H9 (cell line): ENCODE measurements at regions not wholly inside any gene's neighbourhood (a gene's known extent, or its start where the extent isn't known, plus 50 kb on each side); places are given as distances from the start of the nearest gene placed in this dataset.

Experiments
- DNase-seq: peaks from one replicate; pipeline ENCODE4 v3.0.0-alpha.2; 2017
- H2AFZ ChIP-seq: one replicate; pipeline ENCODE4 v1.6.1; 2013; ENCODE audit warnings: mild to moderate bottlenecking, low read length, control low read depth, moderate library complexity
- H2AK5ac ChIP-seq: 2 replicates; pipeline ENCODE4 v1.6.1; 2013; ENCODE audit warnings: low read length, control low read depth, mixed read lengths; ENCODE audit not compliant: insufficient read length
- H2BK120ac ChIP-seq: one replicate; pipeline ENCODE4 v1.6.1; 2013; ENCODE audit warnings: low read depth, mild to moderate bottlenecking, low read length, control low read depth, inconsistent platforms; ENCODE audit not compliant: poor library complexity, severe bottlenecking
- H2BK12ac ChIP-seq: 2 replicates; pipeline ENCODE4 v1.6.1; 2013; ENCODE audit warnings: low read length, control low read depth, mixed read lengths, low read depth; ENCODE audit not compliant: insufficient read length
- H2BK15ac ChIP-seq: 2 replicates; pipeline ENCODE4 v1.6.1; 2013; ENCODE audit warnings: low read depth, low read length, control low read depth
- H2BK20ac ChIP-seq: one replicate; pipeline ENCODE4 v1.6.1; 2013; ENCODE audit warnings: low read depth, mild to moderate bottlenecking, low read length, control low read depth, inconsistent platforms; ENCODE audit not compliant: poor library complexity, severe bottlenecking
- H2BK5ac ChIP-seq: 2 replicates; pipeline ENCODE4 v1.6.1; 2013; ENCODE audit warnings: low read length, control low read depth, mixed read lengths; ENCODE audit not compliant: insufficient read length
- H3K14ac ChIP-seq: 2 replicates; pipeline ENCODE4 v1.6.1; 2013; ENCODE audit warnings: low read length, control low read depth; ENCODE audit not compliant: insufficient read depth
- H3K18ac ChIP-seq: 2 replicates; pipeline ENCODE4 v1.6.1; 2013; ENCODE audit warnings: low read depth, mild to moderate bottlenecking, mixed read lengths, low read length, control low read depth; ENCODE audit not compliant: insufficient read length
- H3K23ac ChIP-seq: 2 replicates; pipeline ENCODE4 v1.6.1; 2013; ENCODE audit warnings: low read length, control low read depth, mixed read lengths, low read depth; ENCODE audit not compliant: insufficient read length
- H3K23me2 ChIP-seq: 2 replicates; pipeline ENCODE4 v1.6.1; 2013; ENCODE audit warnings: low read depth, mild to moderate bottlenecking, mixed read lengths, low read length, control low read depth; ENCODE audit not compliant: insufficient read length, poor library complexity, severe bottlenecking
- H3K27ac ChIP-seq: 2 replicates; pipeline ENCODE4 v1.5.1; 2013; ENCODE audit warnings: low read length, control low read depth, mixed read lengths, low read depth; ENCODE audit not compliant: insufficient read length
- H3K27me3 ChIP-seq: 2 replicates; pipeline ENCODE4 v1.6.1; 2013; ENCODE audit warnings: low read length, control low read depth, inconsistent platforms; ENCODE audit not compliant: insufficient read depth
- H3K4ac ChIP-seq: 2 replicates; pipeline ENCODE4 v1.6.1; 2013; ENCODE audit warnings: low read depth, mild to moderate bottlenecking, control low read depth, inconsistent platforms, low read length, moderate library complexity
- H3K4me1 ChIP-seq: 2 replicates; pipeline ENCODE4 v1.6.1; 2013; ENCODE audit warnings: low read length, control low read depth, inconsistent platforms; ENCODE audit not compliant: insufficient read depth
- H3K4me2 ChIP-seq: 2 replicates; pipeline ENCODE4 v1.6.1; 2013; ENCODE audit warnings: low read length, control low read depth, mixed read lengths; ENCODE audit not compliant: insufficient read length, insufficient read depth
- H3K56ac ChIP-seq: 2 replicates; pipeline ENCODE4 v1.6.1; 2013; ENCODE audit warnings: low read depth, mild to moderate bottlenecking, mixed read lengths, low read length, control low read depth; ENCODE audit not compliant: insufficient read length
- H3K79me1 ChIP-seq: 2 replicates; pipeline ENCODE4 v1.6.1; 2013; ENCODE audit warnings: low read depth, mild to moderate bottlenecking, moderate library complexity, low read length, control low read depth, inconsistent platforms; ENCODE audit not compliant: insufficient read depth, poor library complexity, severe bottlenecking
- H3K79me2 ChIP-seq: 2 replicates; pipeline ENCODE4 v1.6.1; 2013; ENCODE audit warnings: low read length, control low read depth, inconsistent platforms; ENCODE audit not compliant: insufficient read depth
- H3K9ac ChIP-seq: 2 replicates; pipeline ENCODE4 v1.6.1; 2013; ENCODE audit warnings: low read length, control low read depth, mixed read lengths; ENCODE audit not compliant: insufficient read length; ENCODE audit errors: extremely low read depth
- H3K9me3 ChIP-seq: one replicate; pipeline ENCODE4 v1.6.1; 2013; ENCODE audit warnings: low read depth, low read length, inconsistent platforms; ENCODE audit not compliant: control insufficient read depth
- H3T11ph ChIP-seq: one replicate; pipeline ENCODE4 v1.6.1; 2013; ENCODE audit warnings: mild to moderate bottlenecking, low read length, control low read depth, inconsistent platforms
- H4K20me1 ChIP-seq: one replicate; pipeline ENCODE4 v1.6.1; 2013; ENCODE audit not compliant: control insufficient read depth, insufficient read length, insufficient read depth
- H4K5ac ChIP-seq: 2 replicates; pipeline ENCODE4 v1.6.1; 2013; ENCODE audit warnings: low read depth, mild to moderate bottlenecking, mixed read lengths, low read length, control low read depth; ENCODE audit not compliant: insufficient read length
- H4K8ac ChIP-seq: replicated peaks from 2 replicates; pipeline ENCODE4 v1.6.1; 2013; ENCODE audit warnings: low read length, control low read depth, mixed read lengths, low read depth; ENCODE audit not compliant: insufficient read length
- H4K91ac ChIP-seq: 2 replicates; pipeline ENCODE4 v1.6.1; 2013; ENCODE audit warnings: low read depth, mild to moderate bottlenecking, moderate library complexity, mixed read lengths, low read length, control low read depth; ENCODE audit not compliant: insufficient read length
- H3K27ac Mint-ChIP-seq, 3 experiments: 2 replicates in 2 of 3; 3 replicates in 1 of 3; pipeline ENCODE4 v1.8.0; 2020 to 2021; ENCODE audit warnings: mixed read lengths in 3 of 3, mild to moderate bottlenecking in 1 of 3, moderate library complexity in 1 of 3
- H3K27me3 Mint-ChIP-seq: 2 replicates; pipeline ENCODE4 v1.8.0; 2021; ENCODE audit warnings: low read depth, mild to moderate bottlenecking, moderate library complexity, mixed read lengths
- H3K36me3 Mint-ChIP-seq, 3 experiments: 2 replicates in 2 of 3; 3 replicates in 1 of 3; pipeline ENCODE4 v1.8.0; 2020 to 2021; ENCODE audit warnings: low read depth in 3 of 3, mixed read lengths in 3 of 3; ENCODE audit not compliant: insufficient read depth in 1 of 3
- H3K4me1 Mint-ChIP-seq, 2 experiments: 2 replicates each; pipeline ENCODE4 v1.8.0; 2020; ENCODE audit warnings: mixed read lengths in 2 of 2
- H3K4me3 Mint-ChIP-seq, 2 experiments: 2 replicates in 1 of 2; 3 replicates in 1 of 2; pipeline ENCODE4 v1.8.0; 2020 to 2021; ENCODE audit warnings: mild to moderate bottlenecking in 2 of 2, mixed read lengths in 2 of 2, moderate library complexity in 1 of 2
- H3K9me3 Mint-ChIP-seq, 2 experiments: 2 replicates in 1 of 2; 3 replicates in 1 of 2; pipeline ENCODE4 v1.8.0; 2020; ENCODE audit warnings: mild to moderate bottlenecking in 2 of 2, mixed read lengths in 2 of 2, moderate library complexity in 1 of 2
- CTCF ChIP-seq: fragments of 200-600 bp; sonication (generic); conservative IDR thresholded peaks from 3 replicates; pipeline ENCODE4 v1.8.0; 2021; ENCODE audit warnings: antibody characterized with exemption, mild to moderate bottlenecking
- WGBS: extraction: QIAGEN DNeasy Blood & Tissue Kit; methylation state at CpG from one replicate; pipeline ENCODE4 v1.1.7; 2013; ENCODE audit warnings: missing lambda C conversion rate, low lambda C conversion rate, mixed read lengths; ENCODE audit not compliant: insufficient read length; ENCODE audit errors: extremely low coverage; 5-methylcytosine and 5-hydroxymethylcytosine counted together

- Histone ChIP-seq H3K56ac (no peak overlapping the region), H3T11ph (no peak overlapping the region), H3K27me3 (no peaks in the 10 kb centered on the region), H4K20me1 (no peaks in the 10 kb centered on the region), H2BK12ac (no peak overlapping the region), H2BK5ac (no peak overlapping the region), H3K18ac (no peak overlapping the region), H3K9me3 (no peaks in the 10 kb centered on the region), H3K14ac (no peak overlapping the region), H2BK20ac (no peak overlapping the region), H2AFZ (no peak overlapping the region), H3K4ac (no peak overlapping the region), H3K4me1 (peaks cover 7% of the 10 kb centered on the region; the same call in 1 of the 2 replicates), H3K27ac (no peak overlapping the region), H4K91ac (no peak overlapping the region), H2BK120ac (no peak overlapping the region), H3K79me1 (no peaks in the 10 kb centered on the region), H2AK5ac (no peak overlapping the region), H3K23ac (no peak overlapping the region), H3K23me2 (no peaks in the 10 kb centered on the region), H3K4me2 (no peak overlapping the region), H4K5ac (no peak overlapping the region), H3K9ac (no peak overlapping the region), H2BK15ac (no peak overlapping the region), H4K8ac (no peak overlapping the region), H3K79me2 (no peaks in the 10 kb centered on the region)
- H3K27me3 Mint-ChIP-seq: peaks cover 2% of the 10 kb centered on the region; the same call in 1 of the 2 replicates
- no peak overlapping the region for H3K4me3 Mint-ChIP-seq
- no CpG with 5 or more reads among the region's 9 CpGs for WGBS
- H3K27ac Mint-ChIP-seq: no peak overlapping the region
- no peaks in the 10 kb centered on the region; a peak in 1 of 7 replicates for H3K36me3 Mint-ChIP-seq
- no peak for TF ChIP-seq CTCF
- peaks cover 32 to 34% of the 10 kb centered on the region in 2 experiments for H3K4me1 Mint-ChIP-seq
- H3K9me3 Mint-ChIP-seq: no peaks in the 10 kb centered on the region; a peak in 1 of 5 replicates
- no peak for DNase-seq
Measured at GRCh38 chr2:200086911-200087310, 131.5 kb downstream of the MAIP1 start.
